ENCODE measurements at regions not wholly inside any gene's neighbourhood (a gene's known extent, or its start where the extent isn't known, plus 50 kb on each side); places are given as distances from the start of the nearest gene placed in this dataset.

DNA sequence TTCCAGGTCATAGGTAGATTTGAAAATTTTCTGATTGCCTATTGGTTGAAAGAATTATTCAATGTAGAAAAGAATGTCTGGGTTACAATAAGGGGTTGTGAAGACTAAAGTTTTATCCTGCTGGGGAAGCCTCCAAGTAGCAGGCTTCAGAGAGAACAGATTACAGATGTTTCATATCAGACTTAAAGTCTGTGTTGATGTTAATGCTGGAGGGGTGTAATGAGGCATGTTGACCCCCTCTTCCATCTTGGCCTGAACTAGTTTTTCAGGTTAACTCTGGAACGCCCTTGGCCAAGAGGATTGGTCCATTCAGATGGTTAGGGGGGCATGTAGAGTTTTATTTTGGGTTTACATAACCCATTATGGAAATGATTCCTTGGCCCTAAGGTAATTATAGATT, 356.2 kb downstream of the UTRN start:
- in situ Hi-C loops (cut with MboI; ENCODE audit: low sequenced_read_pairs): no loop called here

DNA sequence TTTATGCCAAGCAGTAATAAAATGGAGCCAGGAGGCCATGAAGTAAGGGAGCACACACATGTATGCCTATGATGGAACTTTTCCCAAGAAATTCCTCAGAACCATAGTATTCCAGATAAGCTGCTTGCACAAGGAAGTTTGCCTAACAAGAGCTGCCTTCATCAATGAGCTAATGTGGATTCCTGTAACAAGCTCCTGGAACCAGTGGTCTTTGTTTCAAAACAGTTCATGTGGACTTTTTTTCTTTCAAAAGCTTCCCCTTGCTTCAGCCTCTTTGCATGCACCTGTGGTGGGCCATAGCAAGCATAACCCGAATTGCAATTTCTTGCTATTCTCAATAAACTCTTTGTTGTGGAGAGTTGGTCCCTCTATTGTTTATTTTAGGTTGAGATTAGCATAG, 359.6 kb downstream of the UTRN start:
- in situ Hi-C loops (cut with MboI; ENCODE audit: low sequenced_read_pairs): no loop called here

DNA sequence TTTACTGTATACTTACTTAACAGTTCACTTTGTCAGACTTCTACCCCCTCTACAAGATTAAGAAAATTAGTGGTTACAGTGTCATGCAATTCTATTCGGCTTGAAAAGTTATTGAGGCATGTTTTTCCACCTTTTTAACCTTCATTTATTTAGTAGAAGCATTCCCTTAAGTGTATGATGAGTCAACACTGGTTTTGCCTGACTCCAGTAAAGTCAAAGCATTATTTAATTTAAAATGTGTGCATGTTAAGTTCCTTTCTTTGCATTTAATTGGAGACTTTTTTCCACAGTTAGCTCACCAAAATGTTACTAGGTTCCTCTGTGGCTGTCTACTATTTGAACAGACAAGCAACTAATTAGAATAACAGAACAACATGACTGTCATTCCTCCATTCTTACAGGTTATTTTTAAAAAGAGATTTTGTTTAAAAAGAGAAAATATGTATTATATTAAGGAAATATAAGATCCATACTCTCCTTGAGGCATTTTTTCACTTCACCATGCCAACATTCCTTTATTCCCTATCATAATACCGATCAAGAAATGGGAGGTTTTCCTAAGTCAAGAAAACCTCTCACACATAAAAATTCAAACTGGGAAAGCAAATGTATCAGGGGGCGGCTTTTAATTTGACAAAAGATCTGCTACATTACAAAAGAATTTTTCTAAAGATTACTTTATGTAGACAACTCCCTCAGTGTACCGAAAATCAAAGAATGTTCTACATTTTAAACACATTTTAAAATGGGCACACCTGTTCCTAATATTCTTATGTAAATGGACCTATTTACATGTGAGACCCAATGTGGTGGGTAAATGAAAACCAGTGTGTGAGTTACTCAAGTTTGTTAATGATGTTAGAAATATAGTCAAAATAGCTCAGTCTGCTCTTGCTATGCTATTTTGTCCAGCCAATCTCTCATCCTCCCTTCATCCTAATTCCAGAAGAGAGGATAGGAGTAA, 361.2 kb downstream of the UTRN start:
- in situ Hi-C loops (cut with MboI; ENCODE audit: low sequenced_read_pairs): no loop called here

DNA sequence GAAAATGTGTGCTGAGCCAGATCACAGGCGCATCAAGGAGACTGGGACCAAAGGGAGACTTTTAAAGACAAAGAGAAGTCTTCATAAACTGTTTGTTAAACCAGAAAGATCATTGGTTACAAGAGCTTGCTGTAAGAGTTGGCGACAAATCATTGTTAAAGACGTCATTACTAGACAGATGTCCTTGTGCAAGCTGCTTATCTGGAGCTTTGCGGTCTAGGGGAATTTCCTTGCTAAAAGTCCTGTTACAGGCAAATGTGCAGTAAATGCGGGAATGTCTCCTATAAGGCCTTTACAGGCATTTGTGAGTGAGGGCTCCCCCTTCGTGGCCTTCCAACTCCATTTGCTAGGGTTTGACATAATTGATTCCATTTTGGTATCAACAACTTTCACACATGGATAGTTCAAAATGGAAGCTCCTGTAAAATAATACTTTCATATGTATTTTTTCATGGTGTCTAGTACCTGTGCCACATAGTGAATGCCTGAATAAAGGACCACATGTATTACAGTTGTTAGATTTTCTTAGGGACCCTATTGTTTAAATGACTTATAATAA, 362.4 kb downstream of the UTRN start:
- in situ Hi-C loops (cut with MboI; ENCODE audit: low sequenced_read_pairs): no loop called here

DNA sequence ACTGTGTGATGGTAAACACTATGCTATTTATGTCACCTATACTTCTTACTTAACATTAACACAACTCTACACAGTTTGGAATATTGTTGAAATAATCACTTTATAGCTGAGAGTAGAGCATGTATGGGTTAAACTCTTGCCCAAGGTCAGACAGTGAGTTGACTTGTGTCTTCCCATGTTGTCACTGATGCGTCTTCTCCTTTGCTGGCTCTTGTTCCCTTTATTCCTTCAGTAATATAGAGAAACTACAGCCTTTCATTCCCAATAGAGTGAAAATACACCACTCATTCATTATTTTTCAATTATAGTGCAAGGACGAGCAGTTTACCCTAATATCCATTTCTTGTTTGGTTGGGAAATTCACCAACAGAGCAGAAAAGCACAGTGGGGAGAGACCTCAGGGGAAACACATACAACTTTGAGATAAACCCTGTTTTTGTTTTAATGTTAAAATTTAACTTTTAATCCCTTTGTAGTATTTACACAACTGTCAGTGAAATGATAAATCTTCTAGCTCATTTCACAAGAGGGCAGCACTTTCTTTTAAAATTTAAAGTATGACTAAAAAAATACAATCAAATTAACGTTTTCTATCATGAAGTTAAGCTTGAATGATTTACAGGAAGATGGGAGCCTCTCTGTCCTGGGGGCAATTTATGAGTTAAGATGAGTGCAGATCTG, 363.0 kb downstream of the UTRN start:
- in situ Hi-C loops (cut with MboI; ENCODE audit: low sequenced_read_pairs): no loop called here

DNA sequence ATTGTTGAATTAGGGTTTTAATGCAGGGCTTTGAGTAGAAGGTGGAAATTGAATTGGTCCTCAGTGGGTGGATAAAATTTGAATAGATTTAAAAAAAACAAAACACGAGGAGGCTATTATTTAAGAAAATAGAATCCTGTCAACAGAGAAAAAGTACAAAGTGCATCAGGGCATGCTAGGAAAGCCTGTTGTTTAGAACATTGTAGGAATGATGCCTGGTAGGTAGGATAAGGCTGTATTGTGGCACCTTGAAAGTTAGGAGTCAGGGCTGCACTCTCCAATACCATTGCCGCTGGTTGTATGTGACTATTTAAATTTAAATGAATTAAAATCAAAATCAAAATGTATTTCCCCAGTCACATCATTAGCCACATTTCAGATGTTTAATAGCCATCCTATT, 363.9 kb downstream of the UTRN start:
- in situ Hi-C loops (cut with MboI; ENCODE audit: low sequenced_read_pairs): no loop called here

DNA sequence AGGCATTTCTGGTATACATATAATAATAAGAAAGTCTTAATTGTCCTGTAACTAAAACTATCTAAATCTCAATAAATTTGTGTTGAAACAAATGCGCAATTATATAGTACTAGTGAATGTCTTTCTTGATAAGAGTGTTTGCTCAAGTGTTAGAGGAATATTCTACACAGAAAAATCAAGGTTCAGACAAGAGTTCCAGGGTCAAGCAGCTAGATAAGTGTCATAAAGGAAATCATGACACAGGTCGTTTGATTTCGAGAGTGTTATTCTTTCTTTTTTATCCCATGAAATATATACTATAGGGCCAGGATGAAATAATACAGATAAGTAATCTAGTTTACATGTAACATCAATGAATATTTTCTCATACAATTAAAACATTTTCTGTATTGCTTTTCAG, 366.1 kb downstream of the UTRN start:
- in situ Hi-C loops (cut with MboI; ENCODE audit: low sequenced_read_pairs): no loop called here

DNA sequence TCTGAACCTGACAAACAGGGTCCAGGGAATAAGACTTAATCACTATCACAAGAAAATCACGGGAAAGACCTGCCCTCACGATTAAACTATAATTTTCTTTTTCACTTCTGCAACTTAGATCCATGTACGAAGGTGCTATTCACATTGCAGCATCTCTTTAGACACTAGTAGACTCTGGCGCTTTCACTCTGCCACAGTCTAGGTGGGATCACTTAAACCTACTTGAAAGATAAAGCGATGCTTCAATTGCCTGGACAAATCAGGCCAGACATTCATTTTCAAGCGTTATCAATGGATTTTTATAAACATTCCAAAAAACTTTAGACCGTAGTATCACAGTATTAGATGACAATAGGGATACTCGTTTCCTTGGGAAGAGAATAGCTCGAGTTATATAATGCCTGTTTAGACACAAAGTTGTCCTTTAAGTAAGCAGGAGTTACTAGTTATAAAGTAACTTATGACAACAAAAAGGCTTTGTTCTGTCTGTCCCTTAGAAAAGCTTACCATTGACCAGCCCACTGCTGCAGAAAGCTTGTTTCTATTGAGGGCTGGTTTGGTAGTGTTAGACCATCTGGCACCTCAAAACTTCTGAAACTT, 367.3 kb downstream of the UTRN start:
- in situ Hi-C loops (cut with MboI; ENCODE audit: low sequenced_read_pairs): no loop called here

DNA sequence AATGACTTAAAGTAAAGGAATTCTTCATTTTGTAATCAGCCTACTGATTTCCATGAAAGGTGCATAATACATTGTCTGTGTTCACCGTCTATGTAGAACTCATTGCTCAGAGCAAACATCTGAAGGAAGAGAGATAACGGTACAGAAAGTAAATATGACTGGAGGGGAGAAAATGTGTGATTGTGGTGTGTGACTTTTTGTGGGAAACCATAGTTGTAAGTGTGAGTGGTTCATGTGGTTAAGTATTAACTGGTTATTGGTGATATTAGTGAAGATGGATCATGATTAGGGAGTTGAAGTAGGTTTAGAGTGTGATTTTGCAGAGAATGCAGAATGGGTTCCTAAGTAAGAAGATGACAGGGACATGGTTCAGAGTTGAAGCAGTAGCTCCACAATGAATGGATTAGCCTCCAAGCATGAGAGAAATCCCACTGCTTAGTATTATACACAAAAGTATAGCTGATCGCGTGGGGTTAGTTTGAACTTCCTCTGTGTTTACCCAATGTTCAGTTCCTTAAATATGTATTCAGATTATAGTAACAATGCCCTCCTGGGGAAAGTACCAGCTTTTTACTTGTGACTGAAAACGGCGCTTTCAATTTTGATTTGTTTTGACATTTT, 368.9 kb downstream of the UTRN start:
- in situ Hi-C loops (cut with MboI; ENCODE audit: low sequenced_read_pairs): no loop called here

DNA sequence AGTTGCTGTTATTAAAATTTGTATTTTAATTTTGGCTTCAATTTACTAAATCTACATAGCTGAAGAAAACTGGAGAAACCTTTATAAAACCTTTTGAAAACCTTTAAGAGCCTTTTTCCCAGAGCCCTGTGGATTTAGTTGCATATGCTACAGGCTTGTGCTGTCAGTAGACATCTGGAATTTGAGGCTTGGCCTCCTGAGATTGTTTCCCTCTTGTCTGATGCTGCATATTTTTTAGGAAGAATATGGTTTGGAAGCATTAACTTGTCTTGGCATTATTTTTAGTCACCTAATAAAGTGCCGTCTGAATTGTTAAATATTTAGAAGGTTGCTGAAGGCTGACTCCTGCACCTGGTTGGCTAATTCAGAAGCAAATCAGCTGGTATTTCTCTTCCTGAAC, 369.4 kb downstream of the UTRN start:
- in situ Hi-C loops (cut with MboI; ENCODE audit: low sequenced_read_pairs): no loop called here

DNA sequence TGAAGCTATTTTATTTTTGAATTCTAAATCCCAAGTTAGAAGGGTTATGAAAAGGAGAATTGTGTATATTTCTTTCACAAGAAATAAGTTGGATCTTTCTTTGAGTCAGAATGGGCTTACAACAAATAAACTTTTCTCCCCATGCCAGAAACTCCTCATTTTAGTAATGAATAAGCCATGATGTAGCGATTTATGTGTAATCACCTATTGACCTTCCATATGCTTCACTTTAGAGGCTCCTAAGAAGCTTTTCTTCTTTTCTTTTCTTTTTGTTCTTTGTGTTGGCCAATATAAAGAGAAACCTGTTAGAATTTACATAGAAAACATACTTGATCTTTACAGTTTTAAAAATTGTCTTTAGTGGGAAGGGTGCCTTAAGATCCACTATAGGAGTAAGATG, 370.2 kb downstream of the UTRN start:
- in situ Hi-C loops (cut with MboI; ENCODE audit: low sequenced_read_pairs): no loop called here

DNA sequence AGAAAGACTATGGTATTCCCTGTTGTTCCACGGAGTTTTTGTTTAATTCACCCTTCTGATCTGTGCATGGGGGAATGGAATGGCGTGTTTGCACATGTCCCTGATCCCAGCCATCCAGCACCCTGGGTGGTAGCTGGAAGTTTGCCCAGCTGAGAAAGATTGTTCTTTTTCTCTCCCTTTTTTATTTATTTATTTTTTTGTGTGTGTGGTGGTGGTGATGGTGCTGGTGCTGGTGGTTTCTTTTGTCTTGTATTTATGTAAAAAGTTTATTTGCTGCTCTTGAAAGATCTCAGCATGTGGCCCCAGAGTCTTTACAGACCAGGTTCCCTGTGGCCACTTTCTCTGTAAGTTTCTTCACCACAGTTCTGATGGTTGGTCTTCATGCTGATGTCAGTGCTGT, 372.6 kb downstream of the UTRN start:
- in situ Hi-C loops (cut with MboI; ENCODE audit: low sequenced_read_pairs): no loop called here

DNA sequence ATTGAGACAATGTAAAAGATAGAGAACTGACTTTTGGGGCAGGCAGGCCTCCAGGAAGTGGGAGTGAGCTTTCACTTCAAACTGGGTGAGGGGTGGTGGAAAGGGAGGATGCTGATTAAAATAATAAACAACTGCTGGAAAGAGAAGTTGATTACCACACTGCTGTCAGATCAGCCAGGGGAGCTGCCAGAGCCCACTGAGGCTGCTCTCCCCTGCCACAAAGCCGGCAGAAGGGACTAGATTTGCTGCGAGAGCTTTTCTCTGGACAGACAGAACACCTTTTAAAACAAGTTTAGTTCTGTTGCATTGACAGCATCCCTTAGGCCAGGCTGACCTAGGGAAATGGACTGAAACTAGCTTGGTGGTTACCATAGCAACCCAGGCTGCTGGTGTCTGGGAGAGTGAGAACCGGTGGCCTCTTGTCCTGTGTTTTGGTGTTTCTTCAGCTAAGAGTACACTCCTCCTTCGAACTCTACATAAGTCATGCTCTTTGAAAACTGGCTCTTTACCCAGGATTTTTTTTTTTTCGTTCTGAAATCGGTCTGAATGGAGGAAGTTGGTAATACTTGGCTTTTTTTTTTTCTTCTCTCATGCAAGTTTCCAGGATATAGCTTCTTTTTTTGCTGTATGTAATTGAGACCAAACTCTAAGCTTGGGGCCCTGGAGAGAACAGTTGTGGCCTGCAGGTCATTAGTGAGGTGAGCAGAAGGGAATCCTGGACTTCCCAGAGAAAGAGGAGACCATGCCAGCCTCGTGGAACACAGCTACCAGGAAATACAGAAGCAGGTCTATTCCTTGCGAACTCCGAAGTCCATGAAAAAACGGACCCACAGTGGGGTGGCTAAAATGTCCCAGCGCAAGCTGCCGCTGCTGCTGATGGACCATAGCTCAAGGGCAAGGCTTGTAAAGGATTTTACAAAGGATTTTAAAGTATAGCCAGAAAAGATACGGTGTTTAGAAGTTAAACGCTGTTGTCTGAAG, 374.4 kb downstream of the UTRN start:
- in situ Hi-C loops (cut with MboI; ENCODE audit: low sequenced_read_pairs): no loop called here

DNA sequence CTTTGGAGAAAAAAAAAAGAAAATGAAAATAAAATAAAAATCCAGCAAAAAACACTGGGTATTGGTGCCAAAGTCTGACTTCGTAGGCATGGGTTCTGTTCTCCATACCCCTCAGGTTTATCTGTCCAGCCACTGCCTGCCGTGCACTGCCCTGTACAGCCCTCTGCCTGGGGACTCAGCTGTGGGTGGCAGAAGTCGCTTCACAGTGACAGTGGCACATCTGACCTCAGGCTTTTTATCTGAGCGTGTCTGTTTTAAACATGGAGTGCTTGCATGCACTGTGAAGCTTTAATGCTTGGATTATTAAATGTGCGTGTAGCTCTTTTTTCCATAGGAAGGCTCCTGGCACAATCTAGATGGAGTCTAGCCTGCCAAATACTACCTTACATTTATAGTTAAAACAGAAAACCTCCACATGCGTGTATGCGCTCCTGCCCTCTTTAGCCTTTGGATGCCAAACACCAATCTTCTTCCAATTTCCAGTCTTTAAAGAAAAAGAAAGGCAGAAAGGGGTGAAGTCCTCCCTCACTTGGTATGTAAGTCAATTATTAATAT, 375.5 kb downstream of the UTRN start:
- in situ Hi-C loops (cut with MboI; ENCODE audit: low sequenced_read_pairs): no loop called here

DNA sequence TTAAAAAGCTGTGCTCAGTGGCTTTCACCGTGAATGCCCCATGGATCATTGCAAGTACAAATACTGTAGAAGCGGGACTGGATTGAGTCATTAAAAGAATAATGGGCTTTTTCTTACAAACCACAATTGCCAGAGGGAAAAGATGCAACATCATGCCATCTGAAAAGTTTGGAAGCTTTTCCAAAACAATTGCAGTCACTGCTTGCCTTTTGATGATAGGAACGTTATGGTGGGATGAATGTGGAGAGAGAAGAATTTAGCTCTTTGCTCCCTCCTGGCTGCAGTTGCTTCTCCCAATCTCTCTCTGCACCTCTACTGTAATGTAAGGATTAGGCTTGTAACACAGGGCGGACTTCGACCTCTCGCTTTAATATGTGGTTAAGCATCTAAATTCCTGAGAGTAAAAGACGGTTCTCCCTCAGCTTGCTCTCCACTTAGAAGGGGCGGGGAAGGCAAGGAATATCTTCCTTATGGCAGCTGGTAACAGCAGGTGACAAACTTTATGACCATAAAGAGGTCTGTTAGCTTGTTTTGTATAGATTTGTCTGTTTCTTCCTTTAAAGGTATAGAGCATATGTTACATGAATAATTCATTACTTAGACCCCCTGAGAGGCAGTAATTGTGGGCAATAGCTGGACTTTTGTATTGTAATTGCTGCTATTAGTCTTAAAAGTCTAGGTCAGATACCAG, 376.1 kb downstream of the UTRN start:
- in situ Hi-C loops (cut with MboI; ENCODE audit: low sequenced_read_pairs): no loop called here

DNA sequence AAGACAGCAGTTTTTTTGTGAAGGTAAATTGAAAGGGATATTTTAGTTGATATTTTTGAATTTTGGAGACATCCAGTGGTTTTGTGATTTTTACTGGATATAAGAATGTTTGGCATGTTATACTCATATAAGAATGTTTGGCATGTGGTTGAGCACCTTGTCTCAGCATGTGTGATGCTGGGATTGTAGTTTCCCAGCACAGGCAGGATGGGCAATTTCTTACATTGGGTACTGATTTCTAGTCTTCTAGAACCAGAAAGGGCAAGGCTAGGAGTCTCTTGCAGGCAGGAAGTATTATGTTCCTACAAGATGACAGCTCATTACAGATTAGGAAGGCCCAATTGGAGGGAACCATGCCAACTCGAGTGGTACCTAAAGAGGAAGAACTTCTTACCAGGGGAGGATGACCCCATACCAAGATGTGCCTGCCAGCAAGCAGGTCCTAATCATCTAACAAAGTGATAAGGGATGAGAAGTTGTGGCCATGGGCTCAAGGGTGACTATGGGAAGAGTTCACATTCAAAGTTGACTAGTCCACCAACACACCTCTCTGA, 377.8 kb downstream of the UTRN start:
- in situ Hi-C loops (cut with MboI; ENCODE audit: low sequenced_read_pairs): no loop called here

DNA sequence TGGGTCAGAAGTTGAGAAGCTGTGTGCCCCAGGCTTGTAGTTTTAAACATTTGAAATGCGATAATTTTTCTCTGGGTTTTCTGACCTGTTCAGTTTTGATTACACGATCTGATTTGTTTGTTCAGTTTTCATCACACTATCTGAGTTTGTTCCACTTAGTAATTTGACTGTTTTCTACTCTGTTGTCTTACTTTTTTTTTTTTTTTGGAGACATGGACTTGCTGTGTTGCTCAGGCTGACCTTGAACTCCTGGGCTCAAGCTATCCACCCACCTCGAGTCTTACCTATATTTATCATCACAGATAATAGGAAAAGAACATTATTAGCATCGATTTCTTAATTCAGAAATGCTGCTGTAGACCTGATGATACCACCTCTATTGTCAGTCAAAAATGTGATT, 379.1 kb downstream of the UTRN start:
- in situ Hi-C loops (cut with MboI; ENCODE audit: low sequenced_read_pairs): no loop called here

DNA sequence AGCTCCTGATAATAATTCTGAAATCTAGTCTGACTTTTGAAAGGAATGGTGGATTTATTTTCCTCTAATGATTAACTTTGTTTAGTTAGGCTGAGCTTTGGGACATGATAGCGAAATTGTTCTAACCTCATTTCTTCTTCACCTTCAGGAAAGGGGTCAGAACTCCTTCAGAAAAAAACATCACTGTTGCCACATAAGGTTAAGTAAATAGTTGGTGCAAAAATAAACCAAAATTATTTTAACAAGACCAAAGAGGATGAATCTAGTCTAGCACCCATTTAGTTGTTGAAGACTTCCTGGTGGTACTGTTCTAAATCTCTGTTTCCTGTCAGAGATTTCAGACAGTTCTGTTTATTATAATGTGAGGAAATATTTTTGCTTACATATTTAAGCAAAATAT, 379.8 kb downstream of the UTRN start:
- in situ Hi-C loops (cut with MboI; ENCODE audit: low sequenced_read_pairs): no loop called here

DNA sequence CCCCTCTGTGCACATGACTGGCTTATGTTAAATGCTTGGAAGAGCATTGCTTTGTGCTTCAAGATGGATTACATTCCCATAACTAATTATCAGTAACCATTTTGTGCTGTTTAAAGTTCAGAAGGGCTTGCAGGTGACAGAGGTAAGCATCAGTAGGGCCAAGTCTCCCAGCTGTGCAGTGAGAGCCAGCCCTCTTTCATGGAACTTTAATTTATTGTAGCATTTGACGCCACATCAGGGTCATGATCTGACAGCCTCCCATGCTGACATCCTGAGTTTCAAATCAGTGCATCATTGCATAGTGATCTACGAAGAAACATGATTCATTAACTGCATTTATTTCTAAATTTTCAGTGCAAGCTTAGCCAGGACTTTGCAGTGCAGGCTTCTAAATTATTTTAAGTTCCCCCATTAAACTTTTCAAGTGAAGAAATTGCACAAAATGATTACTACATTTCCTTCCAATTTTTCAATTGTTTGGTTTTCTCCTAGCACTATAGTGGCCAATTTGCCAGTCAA, 380.9 kb downstream of the UTRN start:
- in situ Hi-C loops (cut with MboI; ENCODE audit: low sequenced_read_pairs): no loop called here
